ENCODE measurements at regions not wholly inside any gene's neighbourhood (a gene's known extent, or its start where the extent isn't known, plus 50 kb on each side); places are given as distances from the start of the nearest gene placed in this dataset.

- DNase-seq, result no peak
These were observed 112.0 kb upstream of the CARMIL1 start for GRCh38 chr6:25166955-25167748.

GRCh38 chr6:25167961-25168360 lies 111.2 kb upstream of the CARMIL1 start:
- DNase-seq, result no peak

- DNase-seq, result no peak
These were observed 110.5 kb upstream of the CARMIL1 start for GRCh38 chr6:25168637-25169036.

GRCh38 chr6:25169553-25169952 lies 109.6 kb upstream of the CARMIL1 start:
- no peak for DNase-seq

GRCh38 chr6:25169961-25170360 lies 109.2 kb upstream of the CARMIL1 start:
- no peak for DNase-seq

- no peak for DNase-seq
These were observed 108.5 kb upstream of the CARMIL1 start for GRCh38 chr6:25170640-25171039.

- no peak for DNase-seq
These were observed 107.9 kb upstream of the CARMIL1 start for GRCh38 chr6:25171301-25171700.

- DNase-seq, result no peak
These were observed 106.4 kb upstream of the CARMIL1 start for GRCh38 chr6:25172819-25173218.

- DNase-seq, result no peak
These were observed 105.9 kb upstream of the CARMIL1 start for GRCh38 chr6:25173246-25173645.

- no peak for DNase-seq
These were observed 105.2 kb upstream of the CARMIL1 start for GRCh38 chr6:25173951-25174474.

GRCh38 chr6:25174678-25175077 lies 104.5 kb upstream of the CARMIL1 start:
- no peak for DNase-seq

- no peak for DNase-seq
These were observed 104.0 kb upstream of the CARMIL1 start for GRCh38 chr6:25175196-25175595.

- no peak for DNase-seq
These were observed 103.5 kb upstream of the CARMIL1 start for GRCh38 chr6:25175681-25176080.

- DNase-seq, result no peak
These were observed 102.7 kb upstream of the CARMIL1 start for GRCh38 chr6:25176466-25176865.

GRCh38 chr6:25177500-25178028 lies 101.6 kb upstream of the CARMIL1 start:
- no peak for DNase-seq

- no peak for DNase-seq
These were observed 100.7 kb upstream of the CARMIL1 start for GRCh38 chr6:25178336-25179035.

- DNase-seq, result no peak
These were observed 100.0 kb upstream of the CARMIL1 start for GRCh38 chr6:25179051-25179778.

- DNase-seq, result no peak
These were observed 98.4 kb upstream of the CARMIL1 start for GRCh38 chr6:25180630-25181349.

GRCh38 chr6:25181350-25181724 lies 97.8 kb upstream of the CARMIL1 start:
- DNase-seq, result no peak

GRCh38 chr6:25181923-25182322 lies 97.3 kb upstream of the CARMIL1 start:
- no peak for DNase-seq

- DNase-seq, result no peak
These were observed 92.3 kb upstream of the CARMIL1 start for GRCh38 chr6:25186919-25187318.

- DNase-seq, result no peak
These were observed 90.9 kb upstream of the CARMIL1 start for GRCh38 chr6:25188232-25188631.

Data from stimulated activated CD4-positive, alpha-beta T cell treated with anti-CD3 and anti-CD28 coated beads, Interleukin-15, amount 100 ng/mL, for 24 hours (primary cell).